ENCODE measurements at regions not wholly inside any gene's neighbourhood (a gene's known extent, or its start where the extent isn't known, plus 50 kb on each side); places are given as distances from the start of the nearest gene placed in this dataset.

- TF ChIP-seq POLR2AphosphoS5 (IDR thresholded peaks at IDR 0.05; ENCODE audit: borderline replicate concordance, low read depth, low read length) (no peak), EZH2 (IDR thresholded peaks at IDR 0.05) (no peak), FOXP2 (optimal IDR thresholded peaks at IDR 0.05; ENCODE audit: control extremely low read depth, extremely low read length, insufficient read depth) (no peak)
These were observed 264.7 kb upstream of the SYT4 start for GRCh38 chr18:43542016-43542415.

Measured in SK-N-MC (cell line).